Fibroblast of skin of scalp (primary cell): ENCODE measurements at regions not wholly inside any gene's neighbourhood (a gene's known extent, or its start where the extent isn't known, plus 50 kb on each side); places are given as distances from the start of the nearest gene placed in this dataset.
"Not testable (repeated sequence)": the region's sequence is repeated elsewhere in the genome, so short reads cannot be mapped to it uniquely, and the experiment has no call there.

Experiments used
- DNase-seq: peaks from one replicate; pipeline ENCODE4 v3.0.0-alpha.2; 2013

GRCh38 chr20:46785958-46786357 is 76.5 kb downstream of the SLC2A10 start:
- DNase-seq = no peak

GRCh38 chr20:46786566-46786965 is 77.1 kb downstream of the SLC2A10 start:
- no peak for DNase-seq

DNA sequence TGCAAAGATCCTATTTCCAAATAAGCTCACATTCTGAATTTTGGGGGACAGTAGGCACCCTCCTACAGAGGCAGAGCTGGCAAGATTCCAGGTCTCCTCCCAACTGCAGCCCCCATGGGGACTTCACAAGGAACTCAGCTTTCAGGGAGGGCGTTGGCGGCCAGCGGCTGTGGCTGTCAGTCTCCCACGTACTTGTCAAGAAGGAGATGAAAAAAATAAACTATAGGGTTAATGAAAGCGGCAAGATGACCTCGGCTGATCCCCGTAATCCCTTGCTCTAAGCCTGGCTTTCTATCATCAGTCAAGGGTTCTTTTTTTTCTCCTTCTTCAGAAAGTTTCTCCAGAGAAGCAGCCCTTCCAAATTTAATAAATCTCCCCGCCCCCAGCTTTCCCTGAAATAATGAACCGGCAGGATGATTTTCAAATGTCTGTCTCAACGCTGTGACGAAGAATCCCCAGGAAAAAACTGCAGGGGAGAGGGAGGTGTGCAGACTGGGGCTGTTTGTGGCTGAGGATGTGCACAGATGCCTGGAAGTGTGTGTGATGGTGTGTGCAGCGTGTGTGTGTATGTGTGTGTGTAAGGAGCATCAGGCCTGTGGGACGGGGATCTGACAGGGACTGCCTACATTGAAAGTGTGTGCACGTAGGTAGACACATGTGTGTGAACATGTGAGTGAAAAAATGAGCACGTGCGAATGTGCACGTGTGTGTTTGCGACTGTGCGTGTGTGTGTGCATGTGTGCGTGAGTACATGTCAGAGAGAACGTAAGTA is 78.7 kb downstream of the SLC2A10 start:
- no peak for DNase-seq

DNA sequence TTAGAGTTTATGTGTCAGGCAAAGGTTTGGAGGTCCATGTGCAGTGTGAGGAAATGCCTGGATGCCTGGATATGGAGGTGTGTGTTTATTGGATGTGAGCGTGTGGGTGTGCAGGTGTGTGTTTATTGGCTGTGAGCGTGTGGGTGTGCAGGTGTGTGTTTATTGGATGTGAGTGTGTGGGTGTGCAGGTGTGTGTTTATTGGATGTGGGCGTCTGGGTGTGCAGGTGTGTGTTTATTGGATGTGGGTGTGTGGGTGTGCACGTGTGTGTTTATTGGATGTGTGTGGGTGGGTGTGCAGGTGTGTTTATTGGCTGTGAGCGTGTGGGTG is 79.3 kb downstream of the SLC2A10 start:
- DNase-seq = not testable (repeated sequence)

DNA sequence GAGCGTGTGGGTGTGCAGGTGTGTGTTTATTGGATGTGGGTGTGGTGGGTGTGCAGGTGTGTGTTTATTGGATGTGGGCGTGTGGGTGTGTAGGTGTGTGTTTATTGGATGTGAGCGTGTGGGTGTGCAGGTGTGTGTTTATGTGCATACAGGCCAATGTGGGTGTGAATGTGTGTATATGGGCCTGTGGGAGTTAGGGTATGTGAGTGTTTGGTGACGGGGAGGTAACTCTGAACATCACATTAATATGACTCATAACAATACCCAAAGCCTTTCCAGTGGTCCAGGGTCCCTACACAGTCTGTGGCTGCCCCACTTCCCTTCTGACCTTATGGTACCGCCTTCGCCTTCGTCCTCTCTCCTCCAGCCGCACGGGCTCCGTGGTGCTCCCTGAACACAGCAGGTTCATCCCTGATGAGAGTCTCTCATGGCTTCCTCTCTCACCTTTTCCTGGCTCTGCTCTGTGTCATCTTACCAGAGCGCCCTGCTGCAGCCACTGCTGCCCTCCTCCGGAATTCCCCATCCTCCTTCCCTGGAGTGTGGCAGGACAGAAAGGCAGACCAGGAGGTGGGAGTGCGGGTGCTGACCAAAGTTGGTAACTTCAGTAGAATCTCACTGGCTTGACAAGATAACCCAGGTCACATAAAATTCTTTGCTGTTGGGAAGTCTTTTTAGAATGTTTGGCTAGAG is 80.0 kb downstream of the SLC2A10 start:
- no peak for DNase-seq

- DNase-seq = no peak
Measured at GRCh38 chr20:46791722-46792416, 82.4 kb downstream of the SLC2A10 start.

DNA sequence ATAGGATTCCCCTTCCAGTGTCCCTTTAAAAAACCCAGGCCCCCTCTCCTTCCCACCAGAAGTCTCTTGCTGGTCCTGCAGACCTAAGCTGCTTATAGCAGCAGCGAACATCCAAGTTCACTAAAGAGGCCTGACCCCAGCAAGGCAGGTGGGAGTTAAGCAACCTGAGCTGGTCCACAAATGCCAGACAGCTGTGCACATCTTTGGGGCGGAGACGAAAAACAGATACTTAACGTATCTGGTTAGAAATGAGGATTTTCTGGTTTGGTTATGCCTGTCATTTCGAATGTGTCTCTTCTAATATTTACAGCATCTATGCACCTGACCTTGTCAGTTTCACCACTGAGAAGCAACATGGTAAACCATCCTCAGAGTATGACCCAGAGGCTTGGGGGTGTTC is 87.8 kb downstream of the SLC2A10 start:
- no peak for DNase-seq

DNA sequence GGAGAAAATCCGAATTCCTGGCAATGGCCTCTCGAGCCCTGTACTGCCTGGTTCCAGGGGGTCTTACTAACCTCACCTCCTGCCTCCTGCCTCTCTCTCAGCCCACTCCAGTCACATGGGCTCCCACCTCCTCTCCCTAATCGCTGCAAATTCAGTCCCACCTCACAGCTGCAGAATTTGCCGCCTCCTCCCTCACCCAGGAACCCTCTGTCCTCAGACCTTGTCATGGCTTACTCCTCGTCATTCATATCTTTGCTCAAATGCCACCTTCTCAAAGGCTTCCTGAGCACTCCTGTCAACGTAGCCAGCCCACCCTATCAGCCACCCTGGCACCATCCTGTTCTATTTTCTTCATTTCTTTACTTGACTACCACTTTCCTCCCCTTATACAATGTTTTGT is 89.0 kb downstream of the SLC2A10 start:
- DNase-seq = no peak

- DNase-seq = no peak
Measured at GRCh38 chr20:46799781-46800408, 90.4 kb downstream of the SLC2A10 start.

GRCh38 chr20:46800409-46800804 is 91.0 kb downstream of the SLC2A10 start:
- DNase-seq = no peak

- DNase-seq = no peak
Measured at GRCh38 chr20:46801003-46801702, 91.7 kb downstream of the SLC2A10 start.

- DNase-seq = no peak
Measured at GRCh38 chr20:46802722-46803121, 91.9 kb upstream of the EYA2 start.

DNA sequence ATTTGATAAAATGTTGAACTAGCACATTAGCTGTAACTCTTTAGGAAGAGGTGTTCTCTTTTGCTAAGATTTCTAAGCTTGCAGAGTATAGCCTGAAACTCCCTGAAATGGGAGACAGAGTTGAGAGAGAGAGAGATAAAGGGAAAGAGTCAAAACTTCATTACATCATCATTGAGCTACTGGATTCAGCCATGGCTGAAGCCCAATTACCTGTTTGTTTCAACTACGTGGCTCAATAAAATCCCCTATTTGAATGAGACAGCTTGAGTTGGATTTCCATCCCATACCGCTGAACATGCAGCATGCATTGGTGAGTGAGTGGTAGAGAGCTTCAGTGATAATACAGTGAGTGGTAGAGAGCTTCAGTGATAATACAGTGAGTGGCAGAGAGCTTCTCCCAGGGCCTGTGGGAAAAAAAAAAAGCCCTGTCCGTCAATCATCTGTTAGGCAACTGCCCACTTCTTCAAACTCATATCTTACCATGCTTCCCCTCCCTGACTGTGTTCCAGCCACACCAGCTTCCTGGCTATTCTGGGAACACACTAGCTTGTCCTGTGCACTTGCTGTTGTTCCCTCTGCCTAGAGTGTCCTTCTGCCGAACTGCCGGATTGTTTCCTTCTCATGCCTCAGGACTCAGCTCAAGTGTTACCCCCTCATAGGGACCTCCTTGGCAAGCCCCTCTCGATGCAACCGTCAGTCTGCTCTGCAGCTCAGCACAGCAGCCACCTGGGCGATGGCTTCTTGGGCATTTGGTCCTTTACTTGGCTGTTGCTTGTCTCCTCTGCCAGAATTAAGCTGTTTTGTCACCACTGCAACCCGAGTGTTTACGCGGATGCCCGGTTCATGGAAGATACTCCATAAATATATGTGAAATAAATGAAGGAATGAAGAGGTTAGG is 91.3 kb upstream of the EYA2 start:
- DNase-seq = no peak

DNA sequence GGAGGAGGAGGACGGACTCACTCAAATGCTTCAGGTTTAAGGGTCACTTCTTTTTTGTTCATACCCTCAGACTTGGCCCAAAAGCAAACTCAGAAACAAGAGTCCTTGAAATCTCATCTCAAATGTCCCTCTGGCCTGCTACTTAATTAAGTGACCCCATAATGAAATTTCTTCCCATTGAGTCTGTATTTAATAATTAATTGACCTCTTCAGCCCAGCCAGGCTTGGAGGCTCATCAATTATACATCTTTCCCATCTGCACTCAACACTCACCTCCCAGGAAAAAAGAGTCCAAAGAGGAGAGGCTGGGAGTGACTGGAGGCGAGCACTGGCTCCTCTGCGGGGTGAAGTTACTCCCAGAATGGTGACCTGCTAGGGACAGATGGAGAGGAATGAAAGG is 90.5 kb upstream of the EYA2 start:
- DNase-seq = no peak

DNA sequence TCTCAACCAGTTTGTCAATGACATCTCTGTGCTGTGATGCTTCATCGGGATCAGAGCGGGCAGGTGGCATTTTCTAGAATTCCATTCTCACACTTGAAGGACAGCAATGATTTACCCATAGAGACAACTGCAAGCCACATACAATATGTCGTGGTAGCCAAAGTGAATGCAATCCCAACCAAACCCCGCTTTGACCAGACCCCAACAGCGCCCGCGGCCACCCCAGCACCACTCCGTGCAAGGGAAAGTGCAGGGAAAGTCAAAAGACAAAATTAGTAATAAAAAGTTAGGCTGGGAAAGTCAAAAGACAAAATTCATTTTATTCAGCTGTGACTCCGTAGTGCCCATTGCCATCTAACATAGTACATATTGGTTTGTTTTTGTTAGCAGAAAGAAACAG is 88.8 kb upstream of the EYA2 start:
- DNase-seq = no peak

- no peak for DNase-seq
Measured at GRCh38 chr20:46807998-46808397, 86.6 kb upstream of the EYA2 start.

DNA sequence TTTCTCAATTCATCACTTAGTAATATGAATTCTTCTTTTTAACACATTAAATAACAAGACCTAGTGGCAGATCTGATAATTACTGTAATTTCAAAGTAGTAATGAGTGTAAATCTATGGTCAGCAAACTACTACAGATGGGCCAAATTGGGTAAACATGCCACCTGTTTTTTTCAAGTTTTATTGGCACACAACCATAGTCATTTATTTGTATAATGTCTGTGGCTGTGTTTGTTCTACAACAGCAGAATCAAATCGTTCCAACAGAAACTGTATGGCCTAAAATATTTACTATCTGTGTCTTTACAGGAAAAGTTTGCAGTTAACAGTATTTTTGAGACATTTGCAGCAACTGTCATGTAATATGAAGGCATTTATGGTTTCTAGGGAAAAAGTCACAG is 86.1 kb upstream of the EYA2 start:
- no peak for DNase-seq

DNA sequence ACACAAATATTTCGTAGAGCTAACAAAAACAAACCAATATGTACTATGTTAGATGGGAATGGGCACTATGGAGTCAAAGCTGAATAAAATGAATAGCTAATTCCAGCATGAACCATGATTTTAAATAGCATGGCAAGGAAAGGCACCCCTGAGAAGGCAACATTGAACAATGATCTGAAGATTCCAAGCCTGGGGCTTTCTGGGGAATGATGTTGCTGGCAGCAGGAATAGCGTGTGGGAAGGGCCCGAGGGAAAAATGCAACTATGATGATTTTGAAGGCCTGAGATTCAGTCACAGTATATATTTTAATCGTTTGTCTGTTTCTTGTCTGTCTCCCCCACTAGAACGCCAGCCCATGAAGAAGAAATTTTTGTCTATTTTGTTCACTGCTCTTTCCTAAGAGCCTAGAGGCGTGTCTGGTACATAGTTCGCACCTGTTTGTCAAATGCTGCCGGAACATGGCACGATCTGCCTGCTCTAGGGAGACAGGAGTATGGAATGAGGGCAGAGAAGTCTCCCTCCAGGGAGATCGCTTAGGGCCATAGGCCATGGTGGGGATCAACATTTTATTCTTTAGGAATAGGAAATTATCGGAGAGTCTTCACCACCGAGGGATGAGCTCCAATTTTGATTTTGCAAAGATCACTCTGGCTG is 84.8 kb upstream of the EYA2 start:
- DNase-seq = no peak

DNA sequence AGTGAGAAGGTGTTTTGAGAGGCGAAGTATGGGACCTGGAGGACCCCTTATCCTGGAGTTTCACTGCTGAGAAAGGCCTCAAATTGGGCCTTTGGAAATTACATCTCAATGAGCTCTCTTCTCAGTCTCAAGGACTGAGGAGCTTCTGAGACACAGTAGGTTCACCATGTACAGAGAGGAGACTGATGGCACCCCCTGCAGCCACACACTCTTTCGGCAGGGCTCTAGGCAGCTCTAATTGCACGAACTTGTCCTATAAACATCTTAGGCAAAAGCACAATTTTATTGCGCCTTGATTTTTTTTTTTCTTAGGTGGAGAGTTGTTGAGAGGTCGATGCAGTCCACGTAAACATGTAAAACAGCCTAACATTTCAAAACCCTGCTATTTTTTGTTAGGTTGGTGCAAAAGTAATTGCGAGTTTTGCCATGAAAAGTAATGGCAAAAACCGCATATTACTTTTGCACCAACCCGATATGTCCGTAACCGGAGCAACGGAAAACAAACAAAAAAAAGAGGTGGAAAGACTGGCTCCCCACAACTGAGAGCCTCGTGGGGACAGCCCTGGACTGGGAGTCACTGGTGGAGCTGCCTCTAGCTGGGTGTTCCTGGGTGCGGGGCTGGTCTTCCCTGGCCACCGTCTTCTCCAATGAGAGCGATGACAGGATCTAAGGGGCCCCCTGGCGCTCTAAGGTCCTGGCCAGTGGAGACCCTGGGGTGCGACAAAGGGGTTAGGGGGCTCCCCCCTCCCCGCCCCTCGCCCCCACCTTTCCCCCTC is 84.0 kb upstream of the EYA2 start:
- DNase-seq = no peak
